Suppressor macrophage treated with lipopolysaccharide for 1 hour (primary cell): ENCODE measurements at regions not wholly inside any gene's neighbourhood (a gene's known extent, or its start where the extent isn't known, plus 50 kb on each side); places are given as distances from the start of the nearest gene placed in this dataset.

Source experiments
- DNase-seq, 3 donors: peaks; one replicate each; pipeline ENCODE4 v3.0.0-alpha.2; 2020 to 2022

DNA sequence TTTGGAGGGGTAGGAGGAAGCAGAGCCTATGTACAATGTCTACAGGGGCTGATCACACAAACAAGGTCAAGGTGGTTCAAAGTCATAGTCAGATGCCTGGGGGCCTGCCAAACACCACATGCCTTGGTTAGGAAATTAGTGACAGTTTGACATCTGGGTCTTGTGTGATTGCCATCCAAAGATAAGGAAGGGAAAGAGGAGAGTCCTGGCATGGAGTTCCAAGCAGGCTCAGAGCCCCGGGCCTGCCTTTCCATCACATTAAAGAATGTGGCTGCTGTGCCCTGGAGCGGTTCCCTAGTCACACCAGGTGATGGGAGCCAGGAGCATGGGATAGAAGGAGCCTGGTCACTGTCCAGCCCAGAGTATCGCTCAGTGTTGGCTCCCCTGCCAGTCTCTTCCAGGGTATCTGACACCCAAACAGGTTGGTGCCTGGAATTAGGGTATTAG, 53.6 kb upstream of the BCL2L14 start:
- no peak for DNase-seq

DNA sequence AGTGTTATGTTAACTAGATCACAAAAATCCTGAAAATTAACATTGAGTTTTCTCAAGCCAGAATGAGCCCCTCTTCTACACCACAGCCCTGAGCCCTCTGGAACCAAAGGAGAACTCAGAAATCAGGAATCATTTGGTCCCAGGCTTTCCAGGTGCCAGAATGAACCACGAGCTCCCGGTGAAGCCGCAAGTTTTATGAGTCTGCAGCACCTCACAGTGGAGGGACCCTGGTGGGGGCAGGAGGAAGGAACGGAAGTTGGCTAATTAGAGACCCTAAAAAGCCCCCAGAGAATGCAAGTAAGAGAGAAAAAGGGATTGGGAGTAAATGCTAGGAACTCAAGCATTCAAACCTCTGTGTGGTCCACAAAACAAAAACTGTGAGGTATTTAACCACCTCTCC, 52.9 kb upstream of the BCL2L14 start:
- no peak for DNase-seq

DNA sequence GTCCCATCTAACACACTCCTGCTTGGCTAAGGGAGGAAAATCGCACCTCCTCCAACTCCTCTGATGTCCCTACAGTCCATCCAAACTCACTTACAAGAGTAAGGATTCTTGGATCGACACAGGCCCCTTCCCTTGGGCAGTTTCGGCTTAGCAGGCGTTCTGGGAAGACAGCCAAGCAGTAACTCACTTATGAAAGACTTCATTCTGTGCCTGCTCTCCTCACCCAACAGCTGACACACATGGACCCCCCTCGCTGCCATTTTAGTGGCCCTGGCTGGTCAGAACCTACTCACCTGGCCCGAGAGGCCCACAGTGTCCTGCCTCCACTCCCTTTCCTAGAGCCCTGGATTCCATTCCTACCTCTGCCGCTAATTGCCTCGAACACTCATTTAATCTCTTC, 52.3 kb upstream of the BCL2L14 start:
- no peak for DNase-seq

DNA sequence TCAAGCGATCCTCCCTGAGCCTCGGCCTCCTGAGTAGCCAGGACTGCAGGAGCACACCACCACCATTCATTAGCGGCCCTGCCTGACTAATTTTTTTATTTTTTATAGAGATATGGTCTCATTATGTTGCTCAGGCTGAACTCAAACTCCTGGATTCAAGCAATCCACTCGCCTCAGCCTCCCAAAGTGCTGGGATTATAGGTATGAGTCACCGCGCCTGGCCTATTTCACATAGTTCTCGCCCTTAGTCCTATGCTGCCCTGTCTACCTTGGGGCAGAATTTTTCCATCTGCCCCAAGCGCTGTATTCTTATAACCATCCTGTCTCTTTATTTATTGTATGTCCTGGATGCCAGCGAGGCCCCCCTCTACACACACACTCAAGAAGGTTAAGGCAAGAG, 50.9 kb upstream of the BCL2L14 start:
- no peak for DNase-seq

DNA sequence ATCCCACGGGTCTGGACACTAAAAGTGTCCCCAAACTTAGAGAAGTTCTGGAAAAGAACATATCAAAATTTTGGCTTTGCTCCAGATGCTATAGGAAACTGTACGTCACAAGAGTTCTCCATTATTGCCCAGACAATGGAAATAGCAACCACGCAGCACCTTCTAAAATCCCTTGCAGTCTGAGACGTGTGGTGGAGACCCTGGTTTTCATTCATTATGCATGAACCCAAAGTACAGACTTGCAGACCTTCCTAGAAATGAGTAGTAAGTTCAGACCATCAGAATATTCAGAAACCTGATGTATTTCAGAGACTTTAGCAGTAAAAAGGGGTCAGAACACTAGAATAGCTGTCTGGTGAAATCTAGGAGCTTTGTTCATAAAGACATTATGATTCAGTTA, 50.0 kb upstream of the BCL2L14 start:
- DNase-seq: no peak
